Glutamatergic neuron (in vitro differentiated cells): ENCODE measurements at regions not wholly inside any gene's neighbourhood (a gene's known extent, or its start where the extent isn't known, plus 50 kb on each side); places are given as distances from the start of the nearest gene placed in this dataset.

ENCODE experiments used
- DNase-seq: peaks from one replicate; pipeline ENCODE4 v3.0.0; 2022
- H3K27ac Mint-ChIP-seq: one replicate; pipeline ENCODE4 v1.8.0; 2020; ENCODE audit warnings: mild to moderate bottlenecking, mixed read lengths, inconsistent platforms; ENCODE audit not compliant: unreplicated experiment
- H3K27me3 Mint-ChIP-seq: one replicate; pipeline ENCODE4 v1.8.0; 2020; ENCODE audit warnings: mild to moderate bottlenecking, moderate library complexity, mixed read lengths, inconsistent platforms; ENCODE audit not compliant: unreplicated experiment
- H3K36me3 Mint-ChIP-seq: one replicate; pipeline ENCODE4 v1.8.0; 2020; ENCODE audit warnings: mild to moderate bottlenecking, mixed read lengths, inconsistent platforms; ENCODE audit not compliant: unreplicated experiment
- H3K4me1 Mint-ChIP-seq: one replicate; pipeline ENCODE4 v1.8.0; 2020; ENCODE audit warnings: mild to moderate bottlenecking, low read depth, mixed read lengths, inconsistent platforms; ENCODE audit not compliant: unreplicated experiment
- H3K4me3 Mint-ChIP-seq: one replicate; pipeline ENCODE4 v1.8.0; 2020; ENCODE audit warnings: mild to moderate bottlenecking, mixed read lengths, inconsistent platforms; ENCODE audit not compliant: unreplicated experiment
- H3K9me3 Mint-ChIP-seq: one replicate; pipeline ENCODE4 v1.8.0; 2020; ENCODE audit warnings: mild to moderate bottlenecking, moderate library complexity, mixed read lengths, inconsistent platforms; ENCODE audit not compliant: unreplicated experiment
- TF ChIP-seq, protein P1 (sequence below): fragments of 200-600 bp; sonication (generic); IDR thresholded peaks from one replicate; pipeline ENCODE4 v1.5.0; 2021; ENCODE audit not compliant: partially characterized antibody, unreplicated experiment

DNA sequence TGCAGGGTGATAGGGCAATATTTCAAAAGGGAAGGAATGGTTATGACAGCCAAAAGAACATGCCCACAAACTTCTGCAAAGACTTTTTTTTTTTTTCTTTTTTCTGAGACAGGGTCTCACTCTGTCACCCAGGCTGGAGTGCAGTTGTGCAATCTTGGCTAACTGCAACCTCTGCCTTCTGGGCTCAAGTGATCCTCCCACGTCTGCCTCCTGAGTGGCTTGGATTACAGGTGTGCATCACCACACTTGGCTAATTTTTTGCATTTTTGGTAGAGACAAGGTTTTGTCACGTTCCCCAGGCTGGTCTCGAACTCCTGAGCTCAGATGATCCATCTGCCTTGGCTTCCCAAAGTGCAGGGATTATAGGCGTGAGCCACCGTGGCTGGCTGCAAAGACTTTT is 117.6 kb upstream of the ADGRF1 start:
- H3K4me1 Mint-ChIP-seq: no peaks in the 10 kb centered on the region
- H3K27me3 Mint-ChIP-seq: no peaks in the 10 kb centered on the region
- TF ChIP-seq, protein P1, sequence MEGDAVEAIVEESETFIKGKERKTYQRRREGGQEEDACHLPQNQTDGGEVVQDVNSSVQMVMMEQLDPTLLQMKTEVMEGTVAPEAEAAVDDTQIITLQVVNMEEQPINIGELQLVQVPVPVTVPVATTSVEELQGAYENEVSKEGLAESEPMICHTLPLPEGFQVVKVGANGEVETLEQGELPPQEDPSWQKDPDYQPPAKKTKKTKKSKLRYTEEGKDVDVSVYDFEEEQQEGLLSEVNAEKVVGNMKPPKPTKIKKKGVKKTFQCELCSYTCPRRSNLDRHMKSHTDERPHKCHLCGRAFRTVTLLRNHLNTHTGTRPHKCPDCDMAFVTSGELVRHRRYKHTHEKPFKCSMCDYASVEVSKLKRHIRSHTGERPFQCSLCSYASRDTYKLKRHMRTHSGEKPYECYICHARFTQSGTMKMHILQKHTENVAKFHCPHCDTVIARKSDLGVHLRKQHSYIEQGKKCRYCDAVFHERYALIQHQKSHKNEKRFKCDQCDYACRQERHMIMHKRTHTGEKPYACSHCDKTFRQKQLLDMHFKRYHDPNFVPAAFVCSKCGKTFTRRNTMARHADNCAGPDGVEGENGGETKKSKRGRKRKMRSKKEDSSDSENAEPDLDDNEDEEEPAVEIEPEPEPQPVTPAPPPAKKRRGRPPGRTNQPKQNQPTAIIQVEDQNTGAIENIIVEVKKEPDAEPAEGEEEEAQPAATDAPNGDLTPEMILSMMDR: no peak
- DNase-seq: no peak
- no peak overlapping the region for H3K4me3 Mint-ChIP-seq
- no peaks in the 10 kb centered on the region for H3K36me3 Mint-ChIP-seq
- H3K27ac Mint-ChIP-seq: no peak overlapping the region
- no peaks in the 10 kb centered on the region for H3K9me3 Mint-ChIP-seq

GRCh38 chr6:47157653-47158219 is 115.6 kb upstream of the ADGRF1 start:
- H3K27ac Mint-ChIP-seq: no peak overlapping the region
- no peak for DNase-seq
- H3K36me3 Mint-ChIP-seq: no peaks in the 10 kb centered on the region
- H3K9me3 Mint-ChIP-seq: no peaks in the 10 kb centered on the region
- H3K4me1 Mint-ChIP-seq: no peaks in the 10 kb centered on the region
- H3K4me3 Mint-ChIP-seq: no peak overlapping the region
- H3K27me3 Mint-ChIP-seq: peaks cover 2% of the 10 kb centered on the region
- TF ChIP-seq, protein P1: no peak

DNA sequence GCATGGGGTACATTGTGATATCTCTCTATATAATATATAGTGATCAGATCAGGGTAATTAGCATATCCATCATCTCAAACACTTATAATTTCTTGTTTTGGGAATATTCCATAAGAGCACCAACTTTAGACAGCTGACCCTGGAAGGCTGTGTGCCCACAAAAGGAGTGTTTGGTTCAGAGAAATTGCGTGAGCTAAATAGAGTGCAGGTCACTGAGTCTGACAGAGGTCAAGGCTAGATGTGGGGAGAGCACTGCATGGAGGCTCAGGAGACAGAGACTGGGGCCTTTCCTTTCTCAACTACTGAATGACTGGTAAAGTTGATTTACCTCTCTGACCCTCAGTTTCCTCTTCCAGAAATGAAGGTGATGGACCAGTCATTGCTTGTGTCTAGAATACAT is 114.9 kb upstream of the ADGRF1 start:
- Mint-ChIP-seq H3K4me1 (no peaks in the 10 kb centered on the region), H3K27me3 (peaks cover 2% of the 10 kb centered on the region), H3K36me3 (no peaks in the 10 kb centered on the region), H3K4me3 (no peak overlapping the region), H3K9me3 (no peaks in the 10 kb centered on the region), H3K27ac (no peak overlapping the region)
- TF ChIP-seq, protein P1: no peak
- no peak for DNase-seq

GRCh38 chr6:47156196-47156595 is 114.1 kb upstream of the ADGRF1 start:
- no peaks in the 10 kb centered on the region for H3K36me3 Mint-ChIP-seq
- DNase-seq: no peak
- no peaks in the 10 kb centered on the region for H3K4me1 Mint-ChIP-seq
- TF ChIP-seq, protein P1: no peak
- no peaks in the 10 kb centered on the region for H3K9me3 Mint-ChIP-seq
- no peak overlapping the region for H3K4me3 Mint-ChIP-seq
- H3K27me3 Mint-ChIP-seq: peaks cover 2% of the 10 kb centered on the region
- no peak overlapping the region for H3K27ac Mint-ChIP-seq

- TF ChIP-seq, protein P1: no peak
- no peaks in the 10 kb centered on the region for H3K4me1 Mint-ChIP-seq
- H3K36me3 Mint-ChIP-seq: no peaks in the 10 kb centered on the region
- DNase-seq: no peak
- no peak overlapping the region for H3K4me3 Mint-ChIP-seq
- no peak overlapping the region for H3K27ac Mint-ChIP-seq
- H3K9me3 Mint-ChIP-seq: no peaks in the 10 kb centered on the region
- peaks cover 2% of the 10 kb centered on the region for H3K27me3 Mint-ChIP-seq
These were observed 111.2 kb upstream of the ADGRF1 start for GRCh38 chr6:47153404-47153755.
